Thyroid gland (tissue), 4 donors: ENCODE measurements at regions not wholly inside any gene's neighbourhood (a gene's known extent, or its start where the extent isn't known, plus 50 kb on each side); places are given as distances from the start of the nearest gene placed in this dataset.

ENCODE experiments used
- CTCF ChIP-seq, 6 experiments: fragments of 200-600 bp in 3 of 6; fragments of 450-650 bp in 3 of 6; sonication (generic) in 3 of 6; IDR thresholded peaks; one replicate each; pipeline ENCODE4 v1.5.1; 2016 to 2019; ENCODE audit warnings: antibody characterized with exemption in 6 of 6, mild to moderate bottlenecking in 2 of 6, inconsistent platforms in 1 of 6, moderate library complexity in 1 of 6
- POLR2A ChIP-seq, 2 donors: fragments of 450-650 bp; IDR thresholded peaks; one replicate each; pipeline ENCODE4 v1.6.1; 2017; ENCODE audit warnings: antibody characterized with exemption in 2 of 2, mild to moderate bottlenecking in 2 of 2, moderate library complexity in 1 of 2

GRCh38 chr18:27789406-27789805 lies 387.5 kb downstream of the CDH2 start:
- no peak for TF ChIP-seq POLR2A (IDR thresholded peaks at IDR 0.05)
- no peak for TF ChIP-seq CTCF (IDR thresholded peaks at IDR 0.05)
